MG63 (cell line): ENCODE measurements at regions not wholly inside any gene's neighbourhood (a gene's known extent, or its start where the extent isn't known, plus 50 kb on each side); places are given as distances from the start of the nearest gene placed in this dataset.

Source experiments
- DNase-seq: peaks from one replicate; pipeline ENCODE4 v3.0.0-alpha.2; 2020
- H3K27me3 ChIP-seq: fragments of 250-450 bp; sonication (Bioruptor Pico); 2 replicates; pipeline ENCODE4 v1.5.1; 2020; ENCODE audit warnings: mild to moderate bottlenecking, moderate library complexity
- H3K36me3 ChIP-seq: fragments of 250-450 bp; sonication (Bioruptor Pico); 2 replicates; pipeline ENCODE4 v1.5.1; 2020; ENCODE audit warnings: mild to moderate bottlenecking, moderate library complexity
- H3K4me3 ChIP-seq: fragments of 250-450 bp; sonication (Bioruptor Pico); 2 replicates; pipeline ENCODE4 v1.5.1; 2020; ENCODE audit warnings: mild to moderate bottlenecking, moderate library complexity
- H3K9me3 ChIP-seq: fragments of 250-450 bp; sonication (Bioruptor Pico); 2 replicates; pipeline ENCODE4 v1.5.1; 2020; ENCODE audit warnings: mild to moderate bottlenecking, moderate library complexity

GRCh38 chrX:30965767-30966166, 76.7 kb upstream of the TAB3 start:
- Histone ChIP-seq H3K9me3 (no peaks in the 10 kb centered on the region), H3K4me3 (no peak overlapping the region), H3K27me3 (no peaks in the 10 kb centered on the region), H3K36me3 (no peaks in the 10 kb centered on the region)
- DNase-seq, result no peak

DNA sequence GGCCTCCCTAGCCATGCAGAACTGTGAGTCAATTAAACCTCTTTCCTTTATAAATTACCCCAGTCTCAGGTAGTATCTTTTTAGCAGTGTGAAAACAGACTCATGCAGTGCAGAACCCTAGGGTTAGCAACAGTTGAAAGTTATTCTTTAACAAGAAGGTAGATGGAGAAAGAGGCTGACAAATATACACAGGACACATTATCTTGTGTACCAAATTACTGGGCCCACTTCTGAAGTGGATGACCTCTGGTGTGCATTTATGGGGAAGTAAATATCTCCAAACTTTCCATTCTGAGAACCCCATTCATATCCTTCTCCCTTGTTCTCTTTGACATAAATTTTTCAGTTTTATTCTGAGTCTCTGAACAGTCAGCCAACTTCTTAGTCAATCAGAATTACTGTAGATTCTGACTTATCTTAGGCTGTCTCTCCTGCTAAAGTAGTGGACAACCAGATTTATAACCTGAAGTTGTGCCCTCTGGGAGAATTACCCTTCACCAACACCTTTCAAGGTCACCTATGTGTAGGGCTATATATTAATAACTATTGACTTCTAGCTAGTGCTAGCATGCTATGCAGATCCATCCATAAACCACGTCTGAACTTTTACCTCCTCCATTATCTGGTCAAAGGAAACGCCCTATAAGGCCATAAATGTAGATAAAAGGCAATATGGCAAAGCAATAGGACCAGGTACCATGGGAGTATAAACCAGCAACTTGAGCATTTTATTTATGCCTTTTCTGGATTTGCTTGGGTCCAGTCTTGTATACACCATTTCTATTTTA, 72.5 kb upstream of the TAB3 start:
- no peaks in the 10 kb centered on the region for H3K9me3 ChIP-seq
- no peaks in the 10 kb centered on the region for H3K27me3 ChIP-seq
- no peak overlapping the region for H3K4me3 ChIP-seq
- no peak for DNase-seq
- no peaks in the 10 kb centered on the region for H3K36me3 ChIP-seq

DNA sequence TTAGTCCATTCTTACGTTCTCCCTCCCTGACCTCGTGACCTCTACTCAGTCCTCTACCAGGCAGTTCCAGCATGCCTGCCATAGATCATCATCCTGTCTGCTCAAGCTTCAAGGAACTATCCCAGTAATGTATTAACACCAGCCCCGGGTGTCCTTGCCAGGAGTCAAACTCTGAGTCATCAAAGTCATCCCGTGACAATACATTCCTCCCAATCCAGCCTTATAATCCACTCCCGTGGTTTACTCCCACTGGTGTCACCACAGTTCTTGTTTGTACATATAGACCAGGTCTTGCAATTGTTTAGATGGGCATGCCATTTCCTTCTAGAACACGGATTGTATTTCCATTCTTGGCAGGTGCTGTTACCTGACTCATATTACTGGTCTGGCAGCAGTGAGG, 68.7 kb upstream of the TAB3 start:
- Histone ChIP-seq H3K27me3 (no peaks in the 10 kb centered on the region), H3K36me3 (no peaks in the 10 kb centered on the region), H3K4me3 (no peak overlapping the region), H3K9me3 (no peaks in the 10 kb centered on the region)
- DNase-seq, result peak; percentile 54

DNA sequence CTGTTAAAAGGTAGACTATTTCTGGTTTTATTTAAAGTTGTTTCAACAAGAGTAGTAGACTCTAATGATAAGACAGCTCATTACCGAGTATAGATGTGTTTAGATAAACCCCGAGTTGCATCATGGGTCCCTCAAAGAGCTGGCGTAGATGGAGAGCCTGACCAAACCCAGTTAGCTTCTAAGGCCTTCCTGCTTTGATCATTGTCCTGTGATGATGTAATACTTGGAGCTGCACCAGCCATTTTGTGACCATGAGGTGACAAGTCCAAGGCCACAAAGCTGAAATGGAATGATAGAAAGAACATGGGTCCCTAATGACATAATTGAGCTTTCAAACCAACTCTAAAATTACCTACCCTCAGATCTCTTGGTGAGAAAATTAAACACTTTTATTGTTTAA, 66.6 kb upstream of the TAB3 start:
- Histone ChIP-seq H3K27me3 (no peaks in the 10 kb centered on the region), H3K36me3 (no peaks in the 10 kb centered on the region)

GRCh38 chrX:30951003-30951402, 61.9 kb upstream of the TAB3 start:
- Histone ChIP-seq H3K9me3 (no peaks in the 10 kb centered on the region), H3K27me3 (no peaks in the 10 kb centered on the region), H3K4me3 (no peak overlapping the region), H3K36me3 (no peaks in the 10 kb centered on the region)
- DNase-seq, result no peak

More for the DNA sequence above, 66.6 kb upstream of the TAB3 start:
- no peak for DNase-seq
- no peak overlapping the region for H3K4me3 ChIP-seq
- no peaks in the 10 kb centered on the region for H3K9me3 ChIP-seq

- DNase-seq, result no peak
- Histone ChIP-seq H3K4me3 (no peak overlapping the region), H3K27me3 (no peaks in the 10 kb centered on the region), H3K9me3 (no peaks in the 10 kb centered on the region), H3K36me3 (no peaks in the 10 kb centered on the region)
These were observed 61.3 kb upstream of the TAB3 start for GRCh38 chrX:30950391-30950790.

- DNase-seq, result no peak
- H3K27me3 ChIP-seq, result no peaks in the 10 kb centered on the region
- no peak overlapping the region for H3K4me3 ChIP-seq
- H3K9me3 ChIP-seq, result no peaks in the 10 kb centered on the region
- no peaks in the 10 kb centered on the region for H3K36me3 ChIP-seq
These were observed 60.5 kb upstream of the TAB3 start for GRCh38 chrX:30949554-30949953.

DNA sequence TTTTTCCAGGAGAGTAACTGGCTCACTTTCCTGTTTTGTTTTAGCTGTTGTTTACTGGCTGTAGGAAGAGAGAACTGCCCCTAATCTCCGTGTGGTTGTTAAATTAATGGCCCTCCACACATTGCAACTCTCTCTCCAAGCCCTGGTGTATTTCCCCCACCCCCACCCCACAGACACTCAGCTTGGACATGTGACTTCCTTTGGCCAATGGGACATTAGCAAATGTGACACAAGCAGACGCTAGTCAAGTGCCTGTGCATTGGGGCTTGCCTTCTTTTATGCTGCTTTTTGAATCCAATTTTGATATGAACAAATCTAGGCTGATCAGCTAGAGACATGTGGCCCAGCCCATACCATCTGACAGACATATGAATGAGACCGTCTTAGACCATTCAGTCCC, 59.6 kb upstream of the TAB3 start:
- no peak for DNase-seq
- Histone ChIP-seq H3K27me3 (no peaks in the 10 kb centered on the region), H3K9me3 (no peaks in the 10 kb centered on the region), H3K36me3 (no peaks in the 10 kb centered on the region), H3K4me3 (no peak overlapping the region)

DNA sequence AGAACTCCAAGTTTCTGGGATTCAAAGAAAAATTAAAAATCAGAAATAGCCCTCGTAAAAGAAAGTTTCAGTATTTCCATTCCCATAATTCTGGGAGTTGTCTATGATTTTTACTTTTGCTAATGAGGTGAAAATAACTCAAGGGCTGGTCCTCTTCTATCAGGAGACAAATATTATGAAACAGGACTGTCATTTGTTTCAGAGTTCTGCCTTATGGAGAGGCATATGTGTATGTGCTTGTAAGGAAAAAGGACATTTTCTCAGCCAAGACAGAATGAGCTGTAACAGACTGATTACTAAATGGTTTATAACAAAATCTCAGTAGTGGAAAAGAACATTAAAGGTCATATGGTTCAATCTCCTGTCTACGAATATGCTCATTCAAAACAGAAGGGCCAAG, 59.0 kb upstream of the TAB3 start:
- H3K9me3 ChIP-seq, result no peaks in the 10 kb centered on the region

GRCh38 chrX:30943984-30944383, 54.9 kb upstream of the TAB3 start:
- DNase-seq, result no peak
- Histone ChIP-seq H3K9me3 (no peaks in the 10 kb centered on the region), H3K36me3 (no peaks in the 10 kb centered on the region), H3K27me3 (no peaks in the 10 kb centered on the region), H3K4me3 (no peak overlapping the region)

More for the DNA sequence above, 59.0 kb upstream of the TAB3 start:
- Histone ChIP-seq H3K4me3 (no peak overlapping the region), H3K36me3 (no peaks in the 10 kb centered on the region), H3K27me3 (no peaks in the 10 kb centered on the region)
- DNase-seq, result no peak

DNA sequence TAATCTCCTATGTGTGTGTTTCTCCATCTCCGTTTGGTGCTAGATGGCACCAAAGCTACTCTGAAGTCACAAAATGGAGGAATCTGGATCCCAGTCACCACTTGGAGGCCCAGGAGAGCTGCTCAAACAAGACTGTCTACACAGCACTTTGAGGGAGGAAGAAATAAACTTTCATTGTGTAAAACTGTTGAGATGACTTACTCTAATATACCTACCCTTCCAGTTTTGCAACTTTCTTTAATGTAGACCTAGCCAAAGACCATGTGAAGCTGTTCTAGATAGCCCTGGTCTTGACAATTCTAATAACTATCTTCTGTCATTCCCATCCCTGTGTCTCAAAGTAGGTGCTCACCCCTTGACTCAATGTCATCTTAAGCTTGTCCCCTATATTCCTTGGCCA, 52.8 kb upstream of the TAB3 start:
- no peaks in the 10 kb centered on the region for H3K27me3 ChIP-seq
- H3K9me3 ChIP-seq, result no peaks in the 10 kb centered on the region
- no peak for DNase-seq
- no peak overlapping the region for H3K4me3 ChIP-seq
- no peaks in the 10 kb centered on the region for H3K36me3 ChIP-seq

- Histone ChIP-seq H3K36me3 (no peaks in the 10 kb centered on the region), H3K27me3 (no peaks in the 10 kb centered on the region), H3K9me3 (no peaks in the 10 kb centered on the region), H3K4me3 (no peak overlapping the region)
- DNase-seq, result no peak
These were observed 50.9 kb upstream of the TAB3 start for GRCh38 chrX:30939928-30940327.
